Dendritic cell treated with granulocyte-macrophage colony-stimulating factor and Interleukin-4, amounts not matched to agents 40 ng/mL and 50 ng/mL, for 4 days (primary cell): ENCODE measurements at regions not wholly inside any gene's neighbourhood (a gene's known extent, or its start where the extent isn't known, plus 50 kb on each side); places are given as distances from the start of the nearest gene placed in this dataset.

Source experiments
- H3K27ac Mint-ChIP-seq: one replicate; pipeline ENCODE4 v1.8.0; 2022; ENCODE audit warnings: mild to moderate bottlenecking, mixed read lengths
- H3K27me3 Mint-ChIP-seq: one replicate; pipeline ENCODE4 v1.8.0; 2022; ENCODE audit warnings: mild to moderate bottlenecking, mixed read lengths
- H3K36me3 Mint-ChIP-seq: one replicate; pipeline ENCODE4 v1.8.0; 2022; ENCODE audit warnings: low read depth, mixed read lengths
- H3K4me1 Mint-ChIP-seq: one replicate; pipeline ENCODE4 v1.8.0; 2022; ENCODE audit warnings: low read depth, mixed read lengths
- H3K4me3 Mint-ChIP-seq: one replicate; pipeline ENCODE4 v1.8.0; 2022; ENCODE audit warnings: mild to moderate bottlenecking, moderate library complexity, mixed read lengths
- H3K9me3 Mint-ChIP-seq: one replicate; pipeline ENCODE4 v1.8.0; 2022; ENCODE audit warnings: mixed read lengths
- intact Hi-C: fragments of 100-400 bp; cut with micrococcal nuclease; formaldehyde crosslinking; loops from one replicate; pipeline ENCODE4 v1.15.0; 2022

- intact Hi-C loops: no loop called here
- no peak overlapping the region for H3K4me3 Mint-ChIP-seq
- H3K9me3 Mint-ChIP-seq: peaks cover 12% of the 10 kb centered on the region
- H3K4me1 Mint-ChIP-seq: peaks cover 20% of the 10 kb centered on the region
- H3K36me3 Mint-ChIP-seq: no peaks in the 10 kb centered on the region
- peaks cover 19% of the 10 kb centered on the region for H3K27me3 Mint-ChIP-seq
- H3K27ac Mint-ChIP-seq: no peak overlapping the region
Measured at GRCh38 chr1:221023482-221023881, 144.2 kb downstream of the HLX start.

GRCh38 chr1:221025501-221025900 lies 146.3 kb downstream of the HLX start:
- peaks cover 19% of the 10 kb centered on the region for H3K27me3 Mint-ChIP-seq
- no peaks in the 10 kb centered on the region for H3K36me3 Mint-ChIP-seq
- H3K4me3 Mint-ChIP-seq: no peak overlapping the region
- intact Hi-C loops: no loop called here
- no peak overlapping the region for H3K27ac Mint-ChIP-seq
- peaks cover 12% of the 10 kb centered on the region for H3K9me3 Mint-ChIP-seq
- peaks cover 30% of the 10 kb centered on the region for H3K4me1 Mint-ChIP-seq

GRCh38 chr1:221025956-221026355 lies 146.7 kb downstream of the HLX start:
- Mint-ChIP-seq H3K27me3 (peaks cover 19% of the 10 kb centered on the region), H3K27ac (no peak overlapping the region), H3K9me3 (peaks cover 12% of the 10 kb centered on the region), H3K4me3 (no peak overlapping the region), H3K4me1 (peaks cover 31% of the 10 kb centered on the region), H3K36me3 (no peaks in the 10 kb centered on the region)
- intact Hi-C loops: no loop called here

- peaks cover 37% of the 10 kb centered on the region for H3K4me1 Mint-ChIP-seq
- peaks cover 7% of the 10 kb centered on the region for H3K27me3 Mint-ChIP-seq
- peaks cover 12% of the 10 kb centered on the region for H3K9me3 Mint-ChIP-seq
- H3K36me3 Mint-ChIP-seq: no peaks in the 10 kb centered on the region
- intact Hi-C loops: no loop called here
- H3K27ac Mint-ChIP-seq: no peak overlapping the region
- no peak overlapping the region for H3K4me3 Mint-ChIP-seq
Measured at GRCh38 chr1:221029981-221030649, 150.9 kb downstream of the HLX start.

- no peaks in the 10 kb centered on the region for H3K36me3 Mint-ChIP-seq
- peaks cover 35% of the 10 kb centered on the region for H3K4me1 Mint-ChIP-seq
- peaks cover 12% of the 10 kb centered on the region for H3K9me3 Mint-ChIP-seq
- intact Hi-C loops: no loop called here
- no peak overlapping the region for H3K4me3 Mint-ChIP-seq
- H3K27me3 Mint-ChIP-seq: peaks cover 7% of the 10 kb centered on the region
- no peak overlapping the region for H3K27ac Mint-ChIP-seq
Measured at GRCh38 chr1:221030990-221031389, 151.7 kb downstream of the HLX start.

- peaks cover 5% of the 10 kb centered on the region for H3K27me3 Mint-ChIP-seq
- peaks cover 12% of the 10 kb centered on the region for H3K9me3 Mint-ChIP-seq
- intact Hi-C loops: no loop called here
Measured at GRCh38 chr1:221031458-221032203, 152.4 kb downstream of the HLX start.

GRCh38 chr1:221032204-221032585 lies 153.0 kb downstream of the HLX start:
- Mint-ChIP-seq H3K4me3 (no peak overlapping the region), H3K36me3 (no peaks in the 10 kb centered on the region), H3K4me1 (peaks cover 24% of the 10 kb centered on the region), H3K27me3 (peaks cover 4% of the 10 kb centered on the region), H3K27ac (no peak overlapping the region), H3K9me3 (peaks cover 6% of the 10 kb centered on the region)
- intact Hi-C loops: no loop called here

More at GRCh38 chr1:221031458-221032203, 152.4 kb downstream of the HLX start:
- Mint-ChIP-seq H3K4me3 (no peak overlapping the region), H3K36me3 (no peaks in the 10 kb centered on the region), H3K27ac (no peak overlapping the region), H3K4me1 (peaks cover 28% of the 10 kb centered on the region)

GRCh38 chr1:221032637-221033280 lies 153.5 kb downstream of the HLX start:
- intact Hi-C loops: no loop called here

GRCh38 chr1:221035662-221036153 lies 156.5 kb downstream of the HLX start:
- Mint-ChIP-seq H3K27ac (peak overlapping the region; percentile 0), H3K27me3 (peaks cover 1% of the 10 kb centered on the region), H3K4me3 (no peak overlapping the region), H3K36me3 (no peaks in the 10 kb centered on the region), H3K4me1 (peaks cover 22% of the 10 kb centered on the region), H3K9me3 (no peaks in the 10 kb centered on the region)
- intact Hi-C loops: no loop called here

More at GRCh38 chr1:221032637-221033280, 153.5 kb downstream of the HLX start:
- Mint-ChIP-seq H3K36me3 (no peaks in the 10 kb centered on the region), H3K27ac (no peak overlapping the region), H3K4me1 (peaks cover 22% of the 10 kb centered on the region), H3K4me3 (no peak overlapping the region), H3K27me3 (peaks cover 1% of the 10 kb centered on the region), H3K9me3 (peaks cover under 1% of the 10 kb centered on the region)

- peaks cover 17% of the 10 kb centered on the region for H3K4me1 Mint-ChIP-seq
- H3K4me3 Mint-ChIP-seq: no peak overlapping the region
- intact Hi-C loops: no loop called here
- H3K36me3 Mint-ChIP-seq: no peaks in the 10 kb centered on the region
- H3K27me3 Mint-ChIP-seq: peaks cover 1% of the 10 kb centered on the region
- no peaks in the 10 kb centered on the region for H3K9me3 Mint-ChIP-seq
- no peak overlapping the region for H3K27ac Mint-ChIP-seq
Measured at GRCh38 chr1:221039616-221040015, 160.4 kb downstream of the HLX start.

- H3K9me3 Mint-ChIP-seq: no peaks in the 10 kb centered on the region
- intact Hi-C loops: no loop called here
- H3K27me3 Mint-ChIP-seq: peaks cover under 1% of the 10 kb centered on the region
- H3K36me3 Mint-ChIP-seq: no peaks in the 10 kb centered on the region
- H3K4me3 Mint-ChIP-seq: no peak overlapping the region
- peaks cover 17% of the 10 kb centered on the region for H3K4me1 Mint-ChIP-seq
- H3K27ac Mint-ChIP-seq: no peak overlapping the region
Measured at GRCh38 chr1:221040101-221040500, 160.9 kb downstream of the HLX start.

GRCh38 chr1:221040691-221041285 lies 161.5 kb downstream of the HLX start:
- intact Hi-C loops: no loop called here
- Mint-ChIP-seq H3K36me3 (no peaks in the 10 kb centered on the region), H3K4me1 (peaks cover 19% of the 10 kb centered on the region), H3K27me3 (no peaks in the 10 kb centered on the region), H3K4me3 (no peak overlapping the region), H3K27ac (peak overlapping the region; percentile 53), H3K9me3 (no peaks in the 10 kb centered on the region)

- intact Hi-C loops: no loop called here
- no peak overlapping the region for H3K27ac Mint-ChIP-seq
- H3K4me3 Mint-ChIP-seq: no peak overlapping the region
- peaks cover 46% of the 10 kb centered on the region for H3K4me1 Mint-ChIP-seq
- peaks cover 17% of the 10 kb centered on the region for H3K36me3 Mint-ChIP-seq
- no peaks in the 10 kb centered on the region for H3K27me3 Mint-ChIP-seq
- peaks cover 15% of the 10 kb centered on the region for H3K9me3 Mint-ChIP-seq
Measured at GRCh38 chr1:221044538-221044937, 165.3 kb downstream of the HLX start.

GRCh38 chr1:221045151-221045550 lies 165.9 kb downstream of the HLX start:
- intact Hi-C loops: no loop called here
- H3K27me3 Mint-ChIP-seq: no peaks in the 10 kb centered on the region
- peaks cover 21% of the 10 kb centered on the region for H3K9me3 Mint-ChIP-seq
- no peak overlapping the region for H3K4me3 Mint-ChIP-seq
- peaks cover 23% of the 10 kb centered on the region for H3K36me3 Mint-ChIP-seq
- H3K27ac Mint-ChIP-seq: no peak overlapping the region
- peaks cover 52% of the 10 kb centered on the region for H3K4me1 Mint-ChIP-seq
